PC-9 (cell line): ENCODE measurements at regions not wholly inside any gene's neighbourhood (a gene's known extent, or its start where the extent isn't known, plus 50 kb on each side); places are given as distances from the start of the nearest gene placed in this dataset.

Source experiments
- BruUV-seq: library from RNA; stranded (reverse); fragments of 400-500 nt; replicated peaks from 2 replicates; lab custom pipeline; 2021; lab: Mats Ljungman, UMichigan
- CTCF ChIA-PET: fragments of 300-600 bp; sonication (Branson Sonifier 250); formaldehyde crosslinking; loops from one replicate; lab custom pipeline; 2022; ENCODE audit warnings: antibody characterized with exemption; lab: Charles Lee
- POLR2A ChIA-PET: fragments of 300-600 bp; sonication (Branson Sonifier 250); formaldehyde crosslinking; loops from one replicate; lab custom pipeline; 2022; ENCODE audit warnings: antibody characterized with exemption; ENCODE audit not compliant: unreplicated experiment; lab: Charles Lee
- DNase-seq, 2 experiments: peaks; one replicate each; pipeline versions ENCODE4 v3.0.0 to v3.0.0-alpha.2; 2015 to 2022; ENCODE audit warnings: mixed read lengths in 1 of 2
- H2AFZ ChIP-seq: fragments of 200-600 bp; sonication (generic); 2 replicates; pipeline ENCODE4 v1.8.1; 2017; ENCODE audit warnings: antibody characterized with exemption
- H3F3A ChIP-seq: fragments of 200-600 bp; sonication (generic); 2 replicates; pipeline ENCODE4 v1.8.1; 2017; ENCODE audit warnings: antibody characterized with exemption, mild to moderate bottlenecking, low read depth; ENCODE audit not compliant: insufficient read depth
- H3K27ac ChIP-seq: fragments of 200-600 bp; sonication (generic); 2 replicates; pipeline ENCODE4 v1.6.1; 2016; ENCODE audit warnings: mixed run types
- H3K27me3 ChIP-seq: fragments of 200-600 bp; sonication (generic); 2 replicates; pipeline ENCODE4 v1.6.1; 2016; ENCODE audit warnings: low read depth, mixed run types; ENCODE audit not compliant: insufficient read depth
- H3K36me3 ChIP-seq: fragments of 200-600 bp; sonication (generic); 2 replicates; pipeline ENCODE4 v1.6.1; 2016; ENCODE audit warnings: low read depth, mixed run types
- H3K4me1 ChIP-seq: fragments of 200-600 bp; sonication (generic); replicated peaks from 2 replicates; pipeline ENCODE4 v1.6.1; 2016; ENCODE audit warnings: mixed run types; ENCODE audit not compliant: insufficient read depth
- H3K4me2 ChIP-seq: fragments of 200-600 bp; sonication (generic); 2 replicates; pipeline ENCODE4 v1.6.1; 2017; ENCODE audit warnings: mixed run types
- H3K4me3 ChIP-seq: fragments of 200-600 bp; sonication (generic); 2 replicates; pipeline ENCODE4 v1.6.1; 2016; ENCODE audit warnings: mixed run types
- H3K79me2 ChIP-seq: fragments of 200-600 bp; sonication (generic); 2 replicates; pipeline ENCODE4 v1.6.1; 2017; ENCODE audit warnings: low read depth, mixed run types
- H3K9me2 ChIP-seq: fragments of 200-600 bp; sonication (generic); 2 replicates; pipeline ENCODE4 v1.8.1; 2017; ENCODE audit warnings: mild to moderate bottlenecking; ENCODE audit not compliant: insufficient read depth
- H3K9me3 ChIP-seq: fragments of 200-600 bp; sonication (generic); 2 replicates; pipeline ENCODE4 v1.8.1; 2016; ENCODE audit warnings: low read depth; ENCODE audit not compliant: insufficient read depth
- H4K20me1 ChIP-seq: fragments of 200-600 bp; sonication (generic); 2 replicates; pipeline ENCODE4 v1.8.1; 2017; ENCODE audit not compliant: insufficient read depth
- EZH2 ChIP-seq: fragments of 200-600 bp; sonication (generic); IDR thresholded peaks from 2 replicates; pipeline ENCODE4 v1.8.0; 2017; ENCODE audit warnings: antibody characterized with exemption, low read depth
- intact Hi-C: fragments of 100-400 bp; cut with micrococcal nuclease; formaldehyde crosslinking; loops from one replicate; pipeline ENCODE4 v1.10.0; 2022; ENCODE audit not compliant: unreplicated experiment
- TF ChIP-seq, protein P1 (sequence below): fragments of 200-600 bp; sonication (generic); conservative IDR thresholded peaks from 2 replicates; pipeline ENCODE4 v1.6.1; 2017; ENCODE audit warnings: mixed run types, antibody characterized with exemption, mild to moderate bottlenecking, moderate library complexity

DNA sequence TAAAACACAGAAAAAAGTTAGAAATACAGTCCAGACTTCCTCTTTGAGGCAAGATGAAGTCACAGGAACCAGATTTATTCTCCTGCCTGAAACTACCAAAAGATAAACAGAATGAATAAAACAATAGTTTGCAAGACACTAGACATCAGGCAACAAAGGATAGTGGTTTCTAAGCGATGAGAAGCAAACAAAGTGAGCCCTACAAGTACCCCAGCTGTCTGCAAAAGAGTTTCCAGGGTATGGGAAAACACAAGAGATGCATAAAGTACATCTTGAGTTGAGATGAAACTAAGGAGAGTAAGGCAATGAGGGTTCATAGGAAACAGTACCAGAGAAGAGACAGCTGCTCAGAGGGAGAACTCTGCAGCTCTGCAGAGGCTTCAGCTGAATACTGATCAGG lies 83.3 kb upstream of the COL24A1 start:
- POLR2A ChIA-PET: no interaction called here
- CTCF ChIA-PET: no interaction called here
- no peaks in the 10 kb centered on the region for H3K9me2 ChIP-seq

DNA sequence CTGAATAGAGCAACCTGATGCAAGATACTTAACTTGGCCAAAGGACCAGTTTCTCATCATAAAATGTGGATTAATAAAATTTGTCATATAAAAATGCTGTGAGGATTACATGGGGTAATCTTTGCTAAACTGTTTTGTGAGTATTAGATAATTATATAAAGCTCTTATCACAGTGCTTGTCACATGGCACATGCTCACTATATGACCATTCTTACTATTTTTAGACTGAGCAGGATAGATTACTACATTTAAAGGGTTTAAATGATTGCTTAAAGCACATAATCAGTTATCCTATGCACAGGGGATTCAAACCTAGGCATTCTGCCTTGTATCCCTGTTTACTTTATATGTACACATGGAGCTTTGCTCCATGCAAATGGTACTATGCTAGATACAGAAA lies 82.9 kb upstream of the COL24A1 start:
- H3K4me1 ChIP-seq: no peaks in the 10 kb centered on the region
- BruUV-seq: no TSS peak
- no peak overlapping the region for H3K4me3 ChIP-seq
- no peaks in the 10 kb centered on the region for H3K27me3 ChIP-seq
- CTCF ChIA-PET: no interaction called here
- H3K36me3 ChIP-seq: no peaks in the 10 kb centered on the region
- H3K27ac ChIP-seq: no peak overlapping the region
- H3K79me2 ChIP-seq: no peaks in the 10 kb centered on the region
- peaks cover 11% of the 10 kb centered on the region for H3K9me3 ChIP-seq
- intact Hi-C loops: no loop called here
- H4K20me1 ChIP-seq: no peaks in the 10 kb centered on the region
- H3F3A ChIP-seq: no peaks in the 10 kb centered on the region
- no peaks in the 10 kb centered on the region for H3K9me2 ChIP-seq
- no peak for DNase-seq
- no peak for TF ChIP-seq EZH2
- TF ChIP-seq, protein P1, sequence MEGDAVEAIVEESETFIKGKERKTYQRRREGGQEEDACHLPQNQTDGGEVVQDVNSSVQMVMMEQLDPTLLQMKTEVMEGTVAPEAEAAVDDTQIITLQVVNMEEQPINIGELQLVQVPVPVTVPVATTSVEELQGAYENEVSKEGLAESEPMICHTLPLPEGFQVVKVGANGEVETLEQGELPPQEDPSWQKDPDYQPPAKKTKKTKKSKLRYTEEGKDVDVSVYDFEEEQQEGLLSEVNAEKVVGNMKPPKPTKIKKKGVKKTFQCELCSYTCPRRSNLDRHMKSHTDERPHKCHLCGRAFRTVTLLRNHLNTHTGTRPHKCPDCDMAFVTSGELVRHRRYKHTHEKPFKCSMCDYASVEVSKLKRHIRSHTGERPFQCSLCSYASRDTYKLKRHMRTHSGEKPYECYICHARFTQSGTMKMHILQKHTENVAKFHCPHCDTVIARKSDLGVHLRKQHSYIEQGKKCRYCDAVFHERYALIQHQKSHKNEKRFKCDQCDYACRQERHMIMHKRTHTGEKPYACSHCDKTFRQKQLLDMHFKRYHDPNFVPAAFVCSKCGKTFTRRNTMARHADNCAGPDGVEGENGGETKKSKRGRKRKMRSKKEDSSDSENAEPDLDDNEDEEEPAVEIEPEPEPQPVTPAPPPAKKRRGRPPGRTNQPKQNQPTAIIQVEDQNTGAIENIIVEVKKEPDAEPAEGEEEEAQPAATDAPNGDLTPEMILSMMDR: no peak
- POLR2A ChIA-PET: no interaction called here
- H3K4me2 ChIP-seq: no peak overlapping the region
- H2AFZ ChIP-seq: no peak overlapping the region

More for the DNA sequence above, 83.3 kb upstream of the COL24A1 start:
- no peak overlapping the region for H3K27ac ChIP-seq
- intact Hi-C loops: no loop called here
- H3F3A ChIP-seq: no peaks in the 10 kb centered on the region
- H3K79me2 ChIP-seq: no peaks in the 10 kb centered on the region
- BruUV-seq: no TSS peak
- no peak overlapping the region for H2AFZ ChIP-seq
- no peaks in the 10 kb centered on the region for H3K27me3 ChIP-seq
- H4K20me1 ChIP-seq: no peaks in the 10 kb centered on the region
- H3K36me3 ChIP-seq: no peaks in the 10 kb centered on the region
- H3K9me3 ChIP-seq: peaks cover 11% of the 10 kb centered on the region; the same call in 1 of the 2 replicates
- DNase-seq: no peak
- no peak overlapping the region for H3K4me3 ChIP-seq
- no peak overlapping the region for H3K4me2 ChIP-seq
- no peaks in the 10 kb centered on the region for H3K4me1 ChIP-seq
- TF ChIP-seq, protein P1: no peak
- no peak for TF ChIP-seq EZH2

DNA sequence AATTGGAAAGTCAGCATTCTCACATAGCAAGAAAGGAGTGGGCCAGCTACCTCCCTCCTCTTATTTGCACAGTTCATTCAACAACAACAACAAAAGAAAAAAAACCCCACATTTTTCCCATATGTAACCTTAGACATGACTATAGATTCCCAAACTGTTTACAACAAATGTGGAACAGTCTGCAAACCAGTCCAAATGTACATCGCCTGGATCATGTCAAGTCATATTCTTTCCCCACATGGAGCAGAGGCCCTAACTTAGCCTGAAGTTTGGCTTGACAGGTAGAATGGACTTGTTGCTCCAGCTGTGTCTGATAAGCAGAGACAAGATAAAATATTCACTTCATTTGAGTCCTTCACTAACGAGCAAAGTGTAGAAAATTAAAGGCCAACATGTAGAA lies 81.7 kb upstream of the COL24A1 start:
- DNase-seq: no peak
- Histone ChIP-seq H2AFZ (no peak overlapping the region), H3K9me2 (no peaks in the 10 kb centered on the region), H3K79me2 (no peaks in the 10 kb centered on the region), H3K4me1 (no peaks in the 10 kb centered on the region), H4K20me1 (no peaks in the 10 kb centered on the region), H3K4me3 (no peak overlapping the region), H3K4me2 (no peak overlapping the region), H3K27me3 (no peaks in the 10 kb centered on the region), H3K27ac (no peak overlapping the region), H3K36me3 (no peaks in the 10 kb centered on the region), H3K9me3 (peaks cover 11% of the 10 kb centered on the region), H3F3A (no peaks in the 10 kb centered on the region)
- no TSS peak for BruUV-seq
- ChIA-PET POLR2A (no interaction called here), CTCF (no interaction called here)
- intact Hi-C loops: no loop called here
- no peak for TF ChIP-seq EZH2
- TF ChIP-seq, protein P1: no peak
